Brain microvascular endothelial cell (primary cell): ENCODE measurements at regions not wholly inside any gene's neighbourhood (a gene's known extent, or its start where the extent isn't known, plus 50 kb on each side); places are given as distances from the start of the nearest gene placed in this dataset.

ENCODE experiments used
- DNase-seq: peaks from one replicate; pipeline ENCODE4 v3.0.0-alpha.2; 2020
- H3K27ac ChIP-seq: fragments of 250-450 bp; sonication (Bioruptor Pico); 2 replicates; pipeline ENCODE4 v1.5.1; 2020; ENCODE audit warnings: mild to moderate bottlenecking, moderate library complexity
- H3K27me3 ChIP-seq: fragments of 250-450 bp; sonication (Bioruptor Pico); replicated peaks from 2 replicates; pipeline ENCODE4 v1.5.1; 2020; ENCODE audit warnings: mild to moderate bottlenecking
- H3K36me3 ChIP-seq: fragments of 250-450 bp; sonication (Bioruptor Pico); replicated peaks from 2 replicates; pipeline ENCODE4 v1.5.1; 2020; ENCODE audit warnings: mild to moderate bottlenecking
- H3K4me3 ChIP-seq: 2 replicates; pipeline ENCODE4 v1.5.1; 2011; ENCODE audit warnings: low read depth, mild to moderate bottlenecking, control low read depth, low read length, moderate library complexity
- in situ Hi-C: cut with HindIII; loops from 2 replicates; pipeline ENCODE4 v1.10.0; 2017; ENCODE audit warnings: low sequenced_read_pairs, low pct_ligation_motif_present
- TF ChIP-seq, protein P1 (sequence below): IDR thresholded peaks from 2 replicates; pipeline ENCODE4 v1.5.1; 2011; ENCODE audit warnings: low read depth, mild to moderate bottlenecking, moderate library complexity, low read length, control low read depth, inconsistent platforms; ENCODE audit errors: missing control alignments

GRCh38 chr12:77438644-77439043, 373.3 kb upstream of the E2F7 start:
- Histone ChIP-seq H3K4me3 (no peak overlapping the region), H3K27ac (no peak overlapping the region), H3K27me3 (no peaks in the 10 kb centered on the region), H3K36me3 (no peaks in the 10 kb centered on the region)
- in situ Hi-C loops: no loop called here
- TF ChIP-seq, protein P1, sequence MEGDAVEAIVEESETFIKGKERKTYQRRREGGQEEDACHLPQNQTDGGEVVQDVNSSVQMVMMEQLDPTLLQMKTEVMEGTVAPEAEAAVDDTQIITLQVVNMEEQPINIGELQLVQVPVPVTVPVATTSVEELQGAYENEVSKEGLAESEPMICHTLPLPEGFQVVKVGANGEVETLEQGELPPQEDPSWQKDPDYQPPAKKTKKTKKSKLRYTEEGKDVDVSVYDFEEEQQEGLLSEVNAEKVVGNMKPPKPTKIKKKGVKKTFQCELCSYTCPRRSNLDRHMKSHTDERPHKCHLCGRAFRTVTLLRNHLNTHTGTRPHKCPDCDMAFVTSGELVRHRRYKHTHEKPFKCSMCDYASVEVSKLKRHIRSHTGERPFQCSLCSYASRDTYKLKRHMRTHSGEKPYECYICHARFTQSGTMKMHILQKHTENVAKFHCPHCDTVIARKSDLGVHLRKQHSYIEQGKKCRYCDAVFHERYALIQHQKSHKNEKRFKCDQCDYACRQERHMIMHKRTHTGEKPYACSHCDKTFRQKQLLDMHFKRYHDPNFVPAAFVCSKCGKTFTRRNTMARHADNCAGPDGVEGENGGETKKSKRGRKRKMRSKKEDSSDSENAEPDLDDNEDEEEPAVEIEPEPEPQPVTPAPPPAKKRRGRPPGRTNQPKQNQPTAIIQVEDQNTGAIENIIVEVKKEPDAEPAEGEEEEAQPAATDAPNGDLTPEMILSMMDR: no peak
- DNase-seq: no peak

GRCh38 chr12:77437206-77437605, 371.8 kb upstream of the E2F7 start:
- no peak overlapping the region for H3K4me3 ChIP-seq
- H3K27me3 ChIP-seq: no peaks in the 10 kb centered on the region
- DNase-seq: no peak
- TF ChIP-seq, protein P1: no peak
- in situ Hi-C loops: no loop called here
- H3K27ac ChIP-seq: no peak overlapping the region
- no peaks in the 10 kb centered on the region for H3K36me3 ChIP-seq

DNA sequence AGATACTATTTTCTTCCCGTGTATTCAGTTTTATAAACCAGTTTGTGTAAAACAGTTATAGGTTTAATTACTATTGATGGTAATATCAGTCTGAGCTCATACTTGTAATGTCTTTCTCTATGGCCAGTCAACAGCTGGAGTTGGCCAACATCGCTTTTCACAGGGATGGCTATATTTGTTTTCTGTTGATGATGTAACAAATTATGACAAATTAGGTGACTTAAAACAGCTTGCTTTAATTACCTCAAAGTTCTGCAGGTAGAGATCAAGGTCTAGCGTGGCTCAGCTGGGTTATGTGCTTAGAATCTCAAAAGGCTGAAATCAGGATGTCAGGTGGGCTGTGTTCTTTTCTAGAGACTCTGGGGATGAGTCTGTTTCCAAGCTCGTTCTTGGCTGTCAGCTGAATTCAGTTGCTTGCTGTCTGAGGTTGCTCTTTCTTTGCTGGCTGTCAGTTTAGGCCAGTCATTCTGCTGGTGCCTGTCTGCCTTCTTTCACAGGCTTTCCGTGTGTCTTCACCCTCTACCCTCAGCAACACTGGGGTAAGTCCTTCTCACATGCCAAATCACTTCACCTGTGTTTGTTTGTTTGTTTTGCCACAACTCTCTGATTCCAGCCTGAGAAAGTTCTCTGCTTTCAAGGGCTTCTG, 370.2 kb upstream of the E2F7 start:
- TF ChIP-seq, protein P1: no peak
- DNase-seq: no peak
- H3K4me3 ChIP-seq: no peak overlapping the region
- in situ Hi-C loops: no loop called here
- no peaks in the 10 kb centered on the region for H3K36me3 ChIP-seq
- no peaks in the 10 kb centered on the region for H3K27me3 ChIP-seq
- no peak overlapping the region for H3K27ac ChIP-seq

DNA sequence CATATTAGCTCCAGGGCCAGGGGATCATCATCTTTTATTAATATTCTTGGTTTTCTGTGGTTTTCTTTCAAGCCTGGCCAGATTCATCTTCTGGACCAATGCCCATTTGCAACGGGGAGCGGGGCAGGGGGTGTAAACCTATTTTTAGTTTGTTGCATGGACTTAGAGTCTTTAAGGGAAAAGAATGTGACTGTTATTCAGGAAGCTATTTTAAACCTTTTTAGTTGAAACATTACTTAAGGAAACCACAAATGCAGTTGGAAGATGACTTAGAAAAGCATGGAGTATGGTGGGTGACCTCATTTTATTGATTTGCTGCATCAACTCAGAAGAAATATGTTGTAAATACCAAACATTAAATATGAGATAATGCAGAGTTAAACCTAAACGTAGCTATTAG, 368.4 kb upstream of the E2F7 start:
- TF ChIP-seq, protein P1: no peak
- in situ Hi-C loops: no loop called here
- H3K27me3 ChIP-seq: no peaks in the 10 kb centered on the region

DNA sequence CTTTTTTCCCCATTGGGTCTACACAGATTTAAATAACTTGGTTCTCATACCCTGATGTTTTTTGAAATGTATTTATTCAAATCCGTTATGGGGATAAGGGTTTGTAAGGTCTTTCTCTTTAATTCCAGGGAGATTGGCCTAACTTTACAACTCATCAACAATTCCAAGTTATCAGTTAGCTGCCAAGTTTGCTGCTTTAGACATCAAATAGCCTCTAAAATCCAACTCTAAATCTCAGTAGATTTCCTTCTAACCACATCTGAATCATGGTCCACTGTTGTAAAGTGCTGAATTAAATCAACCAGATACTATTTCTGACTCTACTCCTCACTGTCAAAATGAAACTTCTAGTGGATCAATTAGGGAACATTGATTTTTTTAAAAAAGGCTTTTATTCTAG, 364.1 kb upstream of the E2F7 start:
- H3K36me3 ChIP-seq: no peaks in the 10 kb centered on the region
- H3K4me3 ChIP-seq: no peak overlapping the region
- no peak overlapping the region for H3K27ac ChIP-seq
- H3K27me3 ChIP-seq: no peaks in the 10 kb centered on the region
- TF ChIP-seq, protein P1: no peak
- no peak for DNase-seq
- in situ Hi-C loops: no loop called here

More for the DNA sequence above, 368.4 kb upstream of the E2F7 start:
- peak; percentile 0 for DNase-seq
- Histone ChIP-seq H3K27ac (no peak overlapping the region), H3K36me3 (no peaks in the 10 kb centered on the region), H3K4me3 (no peak overlapping the region)

DNA sequence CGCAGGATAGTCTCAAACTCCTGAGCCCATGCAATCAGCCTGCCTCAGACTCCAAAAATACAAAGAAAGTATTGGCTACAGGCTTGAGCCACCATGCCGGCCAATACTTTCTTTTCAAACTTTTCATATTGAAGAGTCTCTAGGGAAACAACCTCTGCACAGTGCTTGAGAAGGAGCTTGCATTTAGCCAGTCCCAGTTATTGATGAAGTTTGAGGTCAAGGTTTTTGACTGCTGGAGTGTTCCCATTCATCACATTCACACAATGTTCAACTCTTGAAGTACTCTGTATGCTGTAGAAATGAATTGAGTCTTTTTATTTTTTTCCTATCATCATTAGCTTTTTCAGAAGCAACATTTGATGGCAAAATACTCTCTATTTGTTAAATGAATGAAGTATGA, 355.8 kb upstream of the E2F7 start:
- no peaks in the 10 kb centered on the region for H3K36me3 ChIP-seq
- DNase-seq: no peak
- H3K27ac ChIP-seq: no peak overlapping the region
- no peaks in the 10 kb centered on the region for H3K27me3 ChIP-seq
- in situ Hi-C loops: no loop called here
- TF ChIP-seq, protein P1: no peak
- H3K4me3 ChIP-seq: no peak overlapping the region
